ENCODE measurements at regions not wholly inside any gene's neighbourhood (a gene's known extent, or its start where the extent isn't known, plus 50 kb on each side); places are given as distances from the start of the nearest gene placed in this dataset.
"Not testable (repeated sequence)": the region's sequence is repeated elsewhere in the genome, so short reads cannot be mapped to it uniquely, and the experiment has no call there.

- DNase-seq (ENCODE audit: low read depth in 2 of 3, low spot score in 1 of 3): peak; percentile 80 to 96 (median 89)
Measured at GRCh38 chr6:27132532-27133280, 114.8 kb upstream of the PRSS16 start.

- peak; percentile 67 to 81 (median 72) for DNase-seq (ENCODE audit: low read depth in 2 of 3, low spot score in 1 of 3)
Measured at GRCh38 chr6:27133281-27134227, 113.9 kb upstream of the PRSS16 start.

- no peak for DNase-seq (ENCODE audit: low read depth in 2 of 3, low spot score in 1 of 3)
Measured at GRCh38 chr6:27135087-27135657, 112.3 kb upstream of the PRSS16 start.

DNA sequence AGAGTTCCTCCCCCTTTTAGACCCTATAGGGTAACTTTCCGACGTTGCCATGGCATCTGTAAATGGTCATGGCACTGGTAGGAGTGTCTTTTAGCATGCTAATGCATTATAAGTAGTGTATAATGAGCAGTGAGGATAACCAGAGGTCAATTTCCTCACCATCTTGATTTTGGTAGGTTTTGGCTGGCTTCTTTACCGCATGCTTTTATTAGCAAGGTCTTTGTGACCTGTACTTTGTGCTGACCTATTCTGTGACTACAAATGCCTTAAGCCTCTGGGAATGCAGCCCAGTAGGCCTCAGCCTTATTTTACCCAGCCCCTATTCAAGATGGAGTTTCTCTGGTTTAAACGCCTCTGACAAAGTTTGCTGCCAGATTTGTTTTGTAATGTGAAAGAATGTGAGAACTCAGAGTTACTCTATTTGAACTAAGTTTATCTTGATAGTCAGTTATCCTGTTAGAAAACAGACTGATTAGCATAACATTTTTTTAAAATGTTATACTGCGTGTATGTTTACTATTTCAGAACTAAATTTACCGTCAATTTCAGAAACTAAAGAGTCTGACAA is 111.3 kb upstream of the PRSS16 start:
- DNase-seq (ENCODE audit: low read depth in 2 of 3, low spot score in 1 of 3): no peak

GRCh38 chr6:27136978-27137814 is 110.3 kb upstream of the PRSS16 start:
- DNase-seq (ENCODE audit: low read depth in 2 of 3, low spot score in 1 of 3): no peak

DNA sequence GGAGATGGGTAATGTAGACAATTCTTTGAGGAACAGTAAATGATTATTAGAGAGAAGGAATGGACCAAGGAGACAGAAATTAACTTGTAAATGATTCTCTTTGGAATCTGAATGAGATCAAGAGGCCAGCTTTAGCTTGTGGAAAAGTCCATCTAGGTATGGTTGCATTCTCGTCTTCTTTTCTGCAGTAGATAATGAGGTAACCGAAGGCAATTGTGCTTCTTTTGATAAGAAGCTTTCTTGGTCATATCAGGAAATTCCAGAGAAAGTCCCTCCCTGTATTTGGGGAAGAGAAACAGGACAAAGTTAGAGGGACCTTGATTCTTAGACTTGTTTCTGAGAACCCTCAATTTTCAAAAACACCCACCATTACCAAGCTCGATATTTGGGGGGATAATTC is 109.1 kb upstream of the PRSS16 start:
- no peak for DNase-seq (ENCODE audit: low read depth in 2 of 3, low spot score in 1 of 3)

GRCh38 chr6:27138837-27139755 is 108.4 kb upstream of the PRSS16 start:
- peak; percentile 54 to 72 (median 68) for DNase-seq (ENCODE audit: low read depth in 2 of 3, low spot score in 1 of 3)

DNA sequence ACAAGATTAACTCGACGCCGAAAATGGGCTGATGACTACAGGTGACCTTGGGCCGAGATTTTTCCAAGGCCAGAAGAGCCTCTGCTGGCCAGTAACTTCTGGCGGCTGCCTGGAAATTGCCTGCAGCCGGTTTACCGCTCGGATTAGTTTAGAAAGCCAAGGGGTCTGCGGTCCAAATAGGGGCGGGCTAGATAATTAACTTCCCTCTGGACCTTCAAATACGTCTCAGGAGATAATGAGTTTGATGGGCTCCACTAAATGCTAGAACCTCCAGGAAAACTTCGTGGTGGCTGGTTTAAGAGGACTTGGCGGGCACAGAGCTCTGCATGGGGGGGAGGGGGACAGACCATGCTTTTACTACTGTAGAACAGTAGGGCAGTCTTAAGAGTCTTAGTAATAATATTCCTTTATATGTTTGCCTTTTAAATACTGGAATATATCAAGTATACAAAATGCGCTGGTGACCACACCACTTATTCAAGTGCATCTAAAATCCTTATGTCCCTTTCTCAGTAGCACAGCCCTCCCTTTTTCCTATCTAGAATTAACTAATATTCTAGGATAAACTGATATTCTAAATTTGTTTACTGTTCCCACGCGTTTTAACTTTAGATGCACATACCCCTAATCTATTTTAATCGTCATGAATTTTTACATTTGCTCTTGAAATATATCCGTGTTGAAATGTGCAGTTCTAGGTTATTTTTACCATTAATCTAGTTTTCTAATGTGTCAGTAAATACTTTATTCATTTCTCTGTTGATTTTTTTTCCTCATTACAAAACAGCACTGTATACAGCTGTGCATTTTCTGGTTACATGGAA is 107.5 kb upstream of the PRSS16 start:
- DNase-seq (ENCODE audit: low read depth in 2 of 3, low spot score in 1 of 3): no peak

- no peak for DNase-seq (ENCODE audit: low read depth in 2 of 3, low spot score in 1 of 3)
Measured at GRCh38 chr6:27140999-27141528, 106.4 kb upstream of the PRSS16 start.

DNA sequence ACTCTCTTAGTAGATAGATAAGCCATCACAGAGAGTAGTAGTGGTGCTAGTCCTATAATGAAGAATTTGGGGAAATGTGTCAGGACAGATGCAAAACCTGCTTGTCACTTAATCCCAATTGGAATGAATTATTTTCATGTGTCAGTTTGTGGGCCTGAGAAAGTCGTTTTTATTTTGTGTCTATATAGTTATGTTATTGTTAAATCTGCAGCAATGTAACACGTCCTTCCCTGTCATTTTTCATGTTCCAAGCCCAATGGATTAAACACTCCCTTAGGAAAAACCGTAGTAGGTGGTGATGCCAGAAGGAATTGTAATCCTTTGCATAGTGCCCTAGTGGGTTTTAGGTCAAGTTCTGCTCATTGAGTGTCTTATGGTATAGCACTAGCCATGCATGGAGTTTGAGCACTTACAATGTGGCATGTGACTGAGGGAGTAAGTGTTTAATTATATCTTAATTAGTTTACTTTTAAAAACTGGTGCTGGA is 105.9 kb upstream of the PRSS16 start:
- DNase-seq (ENCODE audit: low read depth in 2 of 3, low spot score in 1 of 3): no peak

DNA sequence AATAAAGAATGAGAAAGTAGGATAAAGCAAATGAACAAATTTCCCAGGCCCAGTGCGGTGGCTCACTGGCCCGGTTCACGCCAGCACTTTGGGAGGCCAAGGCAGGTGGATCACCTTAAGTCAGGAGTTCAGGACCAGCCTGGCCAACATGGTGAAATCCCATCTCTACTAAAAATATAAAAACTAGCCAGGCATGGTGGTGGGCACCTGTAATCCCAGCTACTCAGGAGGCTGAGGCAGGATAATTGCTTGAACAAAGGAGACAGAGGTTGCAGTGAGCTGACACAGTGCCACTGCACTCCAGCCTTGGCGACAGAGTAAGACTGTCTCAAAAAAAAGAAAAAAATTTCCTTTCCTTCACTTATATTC is 104.5 kb upstream of the PRSS16 start:
- DNase-seq (ENCODE audit: low read depth in 2 of 3, low spot score in 1 of 3): not testable (repeated sequence)

DNA sequence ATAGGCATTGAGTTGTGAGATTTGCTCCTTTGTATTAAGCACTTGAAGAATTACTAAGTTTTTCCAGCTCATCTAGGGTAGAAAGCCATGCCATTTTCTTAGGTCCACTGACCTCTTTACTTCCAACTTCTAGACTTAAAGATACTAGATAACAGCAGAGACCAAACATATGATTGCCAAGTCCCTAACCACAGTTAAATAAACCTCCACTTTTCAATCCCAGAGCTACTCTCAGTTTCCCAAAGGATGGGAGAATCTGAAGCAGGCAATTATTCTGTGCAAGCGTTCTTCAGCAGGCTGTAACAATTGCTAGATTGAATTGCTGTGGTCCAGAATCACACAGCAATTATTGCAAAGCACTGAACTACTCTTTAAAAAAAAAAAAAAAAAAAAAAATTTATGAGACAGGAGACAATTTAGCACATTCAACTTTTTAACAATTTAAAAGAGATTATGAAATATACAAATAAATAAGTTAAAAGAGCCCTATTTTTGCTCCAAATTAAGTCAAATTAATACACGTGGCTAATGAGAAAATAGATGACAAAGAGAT is 104.0 kb upstream of the PRSS16 start:
- DNase-seq (ENCODE audit: low read depth in 2 of 3, low spot score in 1 of 3): no peak

GRCh38 chr6:27144740-27145079 is 102.8 kb upstream of the PRSS16 start:
- no peak for DNase-seq (ENCODE audit: low read depth in 2 of 3, low spot score in 1 of 3)

- peak in 2 of 3 donors; percentile 68 to 69 for DNase-seq (ENCODE audit: low read depth in 2 of 3, low spot score in 1 of 3)
Measured at GRCh38 chr6:27145731-27146455, 101.6 kb upstream of the PRSS16 start.

- not testable (repeated sequence) for DNase-seq (ENCODE audit: low read depth in 2 of 3, low spot score in 1 of 3)
Measured at GRCh38 chr6:27146456-27146705, 101.1 kb upstream of the PRSS16 start.

DNA sequence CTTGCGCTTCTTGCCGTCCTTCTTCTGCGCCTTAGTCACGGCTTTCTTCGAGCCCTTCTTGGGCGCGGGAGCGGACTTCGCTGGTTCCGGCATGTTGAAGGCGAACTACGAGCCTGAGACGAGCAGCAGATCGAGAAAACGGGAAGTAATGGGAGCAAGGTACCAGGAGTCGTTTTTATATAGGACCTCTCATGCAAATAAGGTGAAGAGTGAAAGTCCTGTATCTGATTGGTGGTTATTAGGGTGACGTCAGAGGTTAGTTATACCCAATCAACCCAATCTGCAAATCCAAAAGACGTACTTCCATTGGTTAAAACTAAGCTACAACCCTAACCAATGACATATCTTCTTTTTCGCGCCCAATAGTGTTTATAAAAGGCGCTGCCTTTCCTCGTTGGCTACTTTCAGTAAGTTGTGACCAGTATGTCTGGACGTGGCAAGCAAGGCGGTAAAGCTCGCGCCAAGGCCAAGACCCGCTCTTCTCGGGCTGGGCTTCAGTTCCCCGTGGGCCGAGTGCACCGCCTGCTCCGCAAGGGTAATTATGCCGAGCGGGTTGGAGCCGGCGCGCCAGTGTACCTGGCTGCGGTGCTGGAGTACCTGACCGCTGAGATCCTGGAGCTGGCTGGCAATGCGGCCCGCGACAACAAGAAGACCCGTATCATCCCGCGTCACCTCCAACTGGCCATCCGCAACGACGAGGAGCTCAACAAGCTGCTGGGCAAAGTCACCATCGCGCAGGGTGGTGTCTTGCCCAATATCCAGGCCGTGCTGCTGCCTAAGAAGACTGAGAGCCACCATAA is 100.6 kb upstream of the PRSS16 start:
- DNase-seq (ENCODE audit: low read depth in 2 of 3, low spot score in 1 of 3): peak; percentile 72 to 90 (median 77)

GRCh38 chr6:27148404-27148795 is 99.1 kb upstream of the PRSS16 start:
- no peak for DNase-seq (ENCODE audit: low read depth in 2 of 3, low spot score in 1 of 3)
